Caco-2 (cell line): ENCODE measurements at regions not wholly inside any gene's neighbourhood (a gene's known extent, or its start where the extent isn't known, plus 50 kb on each side); places are given as distances from the start of the nearest gene placed in this dataset.

Experiments
- BruUV-seq: library from RNA; stranded (reverse); fragments of 400-500 nt; replicated peaks from 2 replicates; lab custom pipeline; 2021; lab: Mats Ljungman, UMichigan
- CTCF ChIA-PET: fragments of 300-600 bp; sonication (Branson Sonifier 250); formaldehyde crosslinking; loops from one replicate; lab custom pipeline; 2022; ENCODE audit warnings: antibody characterized with exemption; lab: Charles Lee
- POLR2A ChIA-PET: fragments of 300-600 bp; sonication (Branson Sonifier 250); formaldehyde crosslinking; loops from one replicate; lab custom pipeline; 2022; ENCODE audit warnings: antibody characterized with exemption; lab: Charles Lee
- DNase-seq, 2 experiments: peaks; one replicate each; pipeline versions ENCODE4 v3.0.0 to v3.0.0-alpha.2; 2020 to 2022
- H3K27me3 ChIP-seq: replicated peaks from 2 replicates; pipeline ENCODE4 v1.6.0; 2011; ENCODE audit warnings: low read length; ENCODE audit not compliant: control insufficient read depth, insufficient read depth
- H3K36me3 ChIP-seq: 2 replicates; pipeline ENCODE4 v1.5.1; 2011; ENCODE audit warnings: low read length; ENCODE audit not compliant: control insufficient read depth, insufficient read depth
- H3K4me1 ChIP-seq: fragments of 250-450 bp; sonication (Bioruptor Pico); 2 replicates; pipeline ENCODE4 v1.5.1; 2020; ENCODE audit warnings: mild to moderate bottlenecking
- H3K4me3 ChIP-seq: 2 replicates; pipeline ENCODE4 v1.5.1; 2011; ENCODE audit warnings: low read depth, mild to moderate bottlenecking, control low read depth, low read length
- H3K9me3 ChIP-seq: fragments of 250-450 bp; sonication (Bioruptor Pico); 2 replicates; pipeline ENCODE4 v1.5.1; 2020; ENCODE audit warnings: mild to moderate bottlenecking, moderate library complexity
- H3K27ac Mint-ChIP-seq: one replicate; pipeline ENCODE4 v1.8.0; 2022; ENCODE audit warnings: mixed read lengths; ENCODE audit not compliant: unreplicated experiment
- H3K27me3 Mint-ChIP-seq: one replicate; pipeline ENCODE4 v1.8.0; 2022; ENCODE audit warnings: mixed read lengths; ENCODE audit not compliant: insufficient read depth, unreplicated experiment
- H3K36me3 Mint-ChIP-seq: one replicate; pipeline ENCODE4 v1.8.0; 2022; ENCODE audit warnings: mild to moderate bottlenecking, mixed read lengths; ENCODE audit not compliant: insufficient read depth, unreplicated experiment
- H3K4me1 Mint-ChIP-seq: one replicate; pipeline ENCODE4 v1.8.0; 2022; ENCODE audit warnings: low read depth, mixed read lengths; ENCODE audit not compliant: unreplicated experiment
- H3K4me3 Mint-ChIP-seq: one replicate; pipeline ENCODE4 v1.8.0; 2022; ENCODE audit warnings: mild to moderate bottlenecking, moderate library complexity, mixed read lengths; ENCODE audit not compliant: unreplicated experiment
- H3K9me3 Mint-ChIP-seq: one replicate; pipeline ENCODE4 v1.8.0; 2022; ENCODE audit warnings: mixed read lengths; ENCODE audit not compliant: unreplicated experiment
- intact Hi-C: fragments of 100-400 bp; cut with micrococcal nuclease; formaldehyde crosslinking; loops from one replicate; pipeline ENCODE4 v1.10.0; 2022; ENCODE audit not compliant: unreplicated experiment
- TF ChIP-seq, protein P1 (sequence below), 2 experiments: fragments of 200-600 bp in 1 of 2; IDR thresholded peaks; 1 replicate in 1 of 2; 2 replicates in 1 of 2; pipeline versions ENCODE4 v1.5.1 to v1.8.0; 2011 to 2022; ENCODE audit warnings: antibody characterized with exemption in 1 of 2, control low read depth in 1 of 2, inconsistent platforms in 1 of 2, low read depth in 1 of 2, low read length in 1 of 2, mild to moderate bottlenecking in 1 of 2, moderate library complexity in 1 of 2; ENCODE audit not compliant: insufficient read depth in 1 of 2, severe bottlenecking in 1 of 2, unreplicated experiment in 1 of 2

DNA sequence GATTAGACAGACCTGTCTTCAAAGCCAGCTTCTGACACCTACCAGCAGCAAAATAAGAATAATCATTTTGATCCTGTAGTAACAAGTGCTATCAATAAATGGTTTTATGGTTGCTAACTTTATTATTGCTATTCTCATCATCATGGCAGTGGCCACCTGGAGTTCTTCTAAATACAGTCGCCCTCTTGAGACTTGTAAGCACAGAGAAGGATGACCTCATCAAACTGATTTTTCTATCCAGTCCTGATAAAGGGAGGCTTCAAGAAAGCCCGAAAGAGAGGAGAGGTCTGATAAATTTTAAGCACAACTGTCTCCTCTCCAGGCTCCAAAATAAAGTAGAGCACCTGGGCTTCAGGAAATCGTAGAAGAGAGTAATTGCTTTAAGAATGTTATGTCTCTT lies 286.4 kb downstream of the USP46 start:
- Histone ChIP-seq H3K27me3 (no peaks in the 10 kb centered on the region), H3K4me1 (peaks cover 22% of the 10 kb centered on the region), H3K9me3 (no peaks in the 10 kb centered on the region), H3K36me3 (no peaks in the 10 kb centered on the region), H3K4me3 (no peak overlapping the region)
- H3K4me3 Mint-ChIP-seq = no peak overlapping the region
- peaks cover 4% of the 10 kb centered on the region for H3K4me1 Mint-ChIP-seq
- H3K9me3 Mint-ChIP-seq = no peaks in the 10 kb centered on the region
- TF ChIP-seq, protein P1, sequence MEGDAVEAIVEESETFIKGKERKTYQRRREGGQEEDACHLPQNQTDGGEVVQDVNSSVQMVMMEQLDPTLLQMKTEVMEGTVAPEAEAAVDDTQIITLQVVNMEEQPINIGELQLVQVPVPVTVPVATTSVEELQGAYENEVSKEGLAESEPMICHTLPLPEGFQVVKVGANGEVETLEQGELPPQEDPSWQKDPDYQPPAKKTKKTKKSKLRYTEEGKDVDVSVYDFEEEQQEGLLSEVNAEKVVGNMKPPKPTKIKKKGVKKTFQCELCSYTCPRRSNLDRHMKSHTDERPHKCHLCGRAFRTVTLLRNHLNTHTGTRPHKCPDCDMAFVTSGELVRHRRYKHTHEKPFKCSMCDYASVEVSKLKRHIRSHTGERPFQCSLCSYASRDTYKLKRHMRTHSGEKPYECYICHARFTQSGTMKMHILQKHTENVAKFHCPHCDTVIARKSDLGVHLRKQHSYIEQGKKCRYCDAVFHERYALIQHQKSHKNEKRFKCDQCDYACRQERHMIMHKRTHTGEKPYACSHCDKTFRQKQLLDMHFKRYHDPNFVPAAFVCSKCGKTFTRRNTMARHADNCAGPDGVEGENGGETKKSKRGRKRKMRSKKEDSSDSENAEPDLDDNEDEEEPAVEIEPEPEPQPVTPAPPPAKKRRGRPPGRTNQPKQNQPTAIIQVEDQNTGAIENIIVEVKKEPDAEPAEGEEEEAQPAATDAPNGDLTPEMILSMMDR (IDR thresholded peaks at IDR 0.05; ENCODE audit: insufficient read depth in 1 of 2, low read depth in 1 of 2, low read length in 1 of 2, severe bottlenecking in 1 of 2, unreplicated experiment in 1 of 2) = no peak
- ChIA-PET CTCF (no interaction called here), POLR2A (no interaction called here)
- no peaks in the 10 kb centered on the region for H3K27me3 Mint-ChIP-seq
- H3K36me3 Mint-ChIP-seq = peaks cover 7% of the 10 kb centered on the region
- no peak overlapping the region for H3K27ac Mint-ChIP-seq
- no TSS peak for BruUV-seq
- intact Hi-C loops = loop anchor here (10.0 kb wide), 1 partner anchor 172 kb away; no protein-coding TSS in a partner anchor
- DNase-seq = no peak

DNA sequence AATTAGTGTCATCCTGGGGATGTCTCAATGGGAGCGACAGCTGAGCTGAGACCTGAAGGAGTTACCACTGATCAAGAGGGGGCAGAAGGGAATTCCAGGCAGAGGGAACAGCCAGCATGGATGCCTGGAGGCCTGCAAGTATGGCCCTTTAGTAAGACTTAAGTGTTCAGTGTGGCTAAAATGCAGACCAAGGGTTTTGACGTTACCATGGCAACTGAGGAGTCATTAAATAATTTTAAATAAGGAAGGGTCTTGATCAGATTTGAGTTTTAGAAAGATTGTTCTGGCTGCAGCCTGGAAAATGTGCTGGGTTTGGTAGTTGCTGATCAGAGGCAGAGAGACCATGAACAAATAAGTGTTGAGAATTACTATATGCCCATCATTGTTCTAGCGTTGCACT lies 285.5 kb downstream of the USP46 start:
- TF ChIP-seq, protein P1 (IDR thresholded peaks at IDR 0.05; ENCODE audit: insufficient read depth in 1 of 2, low read depth in 1 of 2, low read length in 1 of 2, severe bottlenecking in 1 of 2, unreplicated experiment in 1 of 2) = no peak
- H3K27me3 Mint-ChIP-seq = peaks cover 5% of the 10 kb centered on the region
- ChIA-PET CTCF (no interaction called here), POLR2A (no interaction called here)
- Histone ChIP-seq H3K9me3 (no peaks in the 10 kb centered on the region), H3K4me3 (no peak overlapping the region), H3K36me3 (no peaks in the 10 kb centered on the region), H3K27me3 (no peaks in the 10 kb centered on the region), H3K4me1 (peaks cover 22% of the 10 kb centered on the region)
- intact Hi-C loops = loop anchor here (10.0 kb wide), 1 partner anchor 171 kb away; no protein-coding TSS in a partner anchor
- H3K4me3 Mint-ChIP-seq = no peak overlapping the region
- peaks cover 4% of the 10 kb centered on the region for H3K4me1 Mint-ChIP-seq
- peaks cover 7% of the 10 kb centered on the region for H3K36me3 Mint-ChIP-seq
- no peaks in the 10 kb centered on the region for H3K9me3 Mint-ChIP-seq
- no peak for DNase-seq
- H3K27ac Mint-ChIP-seq = no peak overlapping the region
- BruUV-seq = no TSS peak

DNA sequence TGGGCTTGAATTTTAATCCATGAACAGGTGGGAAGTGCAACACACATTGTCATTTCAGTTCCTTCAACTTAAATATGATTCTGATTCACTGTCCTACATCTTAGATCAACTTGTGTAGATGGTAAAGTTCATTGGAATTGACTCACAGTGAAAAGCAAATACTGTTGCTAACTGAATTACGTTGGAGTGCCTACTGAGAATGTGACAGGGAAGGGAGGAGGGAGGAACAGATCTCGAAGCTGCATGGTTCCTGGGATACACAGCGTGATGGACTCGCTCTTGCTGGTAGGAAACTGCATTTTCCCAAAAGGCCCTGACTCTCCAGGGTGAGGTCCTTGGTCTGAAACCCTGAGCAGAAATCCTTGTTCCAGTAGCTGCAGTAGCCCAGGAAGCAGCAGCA lies 284.2 kb downstream of the USP46 start:
- ChIA-PET CTCF (no interaction called here), POLR2A (no interaction called here)
- Mint-ChIP-seq H3K4me3 (no peak overlapping the region), H3K9me3 (no peaks in the 10 kb centered on the region), H3K27me3 (peaks cover 14% of the 10 kb centered on the region), H3K27ac (no peak overlapping the region), H3K4me1 (peaks cover 4% of the 10 kb centered on the region), H3K36me3 (peaks cover 3% of the 10 kb centered on the region)
- Histone ChIP-seq H3K4me1 (peaks cover 10% of the 10 kb centered on the region), H3K9me3 (no peaks in the 10 kb centered on the region), H3K4me3 (no peak overlapping the region), H3K27me3 (no peaks in the 10 kb centered on the region), H3K36me3 (no peaks in the 10 kb centered on the region)
- intact Hi-C loops = loop anchor here (10.0 kb wide), 1 partner anchor 170 kb away; no protein-coding TSS in a partner anchor
- TF ChIP-seq, protein P1 (IDR thresholded peaks at IDR 0.05; ENCODE audit: insufficient read depth in 1 of 2, low read depth in 1 of 2, low read length in 1 of 2, severe bottlenecking in 1 of 2, unreplicated experiment in 1 of 2) = no peak
- DNase-seq = no peak
- BruUV-seq = no TSS peak
